ENCODE measurements at regions not wholly inside any gene's neighbourhood (a gene's known extent, or its start where the extent isn't known, plus 50 kb on each side); places are given as distances from the start of the nearest gene placed in this dataset.

DNA sequence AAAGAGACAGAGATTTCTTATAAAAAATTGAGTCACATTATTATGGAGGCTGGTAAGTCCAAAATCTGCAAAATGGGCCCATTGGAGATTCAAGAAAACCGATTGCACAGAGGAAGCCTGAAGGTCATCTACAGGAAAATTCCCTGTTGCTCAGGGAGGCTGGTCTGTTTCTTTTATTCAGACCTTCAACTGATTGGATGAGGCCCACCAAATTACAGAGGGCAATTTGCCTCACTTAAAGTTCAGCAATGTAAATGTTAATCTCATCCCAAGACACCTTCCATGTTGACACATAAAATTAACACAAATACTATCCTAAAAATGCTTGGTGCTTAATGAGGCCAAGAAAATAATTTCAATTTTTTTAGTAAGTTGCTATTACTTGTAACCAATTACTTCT is 219.2 kb upstream of the RUNX1 start:
- TF ChIP-seq, protein P1, sequence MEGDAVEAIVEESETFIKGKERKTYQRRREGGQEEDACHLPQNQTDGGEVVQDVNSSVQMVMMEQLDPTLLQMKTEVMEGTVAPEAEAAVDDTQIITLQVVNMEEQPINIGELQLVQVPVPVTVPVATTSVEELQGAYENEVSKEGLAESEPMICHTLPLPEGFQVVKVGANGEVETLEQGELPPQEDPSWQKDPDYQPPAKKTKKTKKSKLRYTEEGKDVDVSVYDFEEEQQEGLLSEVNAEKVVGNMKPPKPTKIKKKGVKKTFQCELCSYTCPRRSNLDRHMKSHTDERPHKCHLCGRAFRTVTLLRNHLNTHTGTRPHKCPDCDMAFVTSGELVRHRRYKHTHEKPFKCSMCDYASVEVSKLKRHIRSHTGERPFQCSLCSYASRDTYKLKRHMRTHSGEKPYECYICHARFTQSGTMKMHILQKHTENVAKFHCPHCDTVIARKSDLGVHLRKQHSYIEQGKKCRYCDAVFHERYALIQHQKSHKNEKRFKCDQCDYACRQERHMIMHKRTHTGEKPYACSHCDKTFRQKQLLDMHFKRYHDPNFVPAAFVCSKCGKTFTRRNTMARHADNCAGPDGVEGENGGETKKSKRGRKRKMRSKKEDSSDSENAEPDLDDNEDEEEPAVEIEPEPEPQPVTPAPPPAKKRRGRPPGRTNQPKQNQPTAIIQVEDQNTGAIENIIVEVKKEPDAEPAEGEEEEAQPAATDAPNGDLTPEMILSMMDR (IDR thresholded peaks at IDR 0.05; ENCODE audit: low read length) = no peak
- TF ChIP-seq EZH2 (optimal IDR thresholded peaks at IDR 0.05; ENCODE audit: low read depth, low read length) = no peak
